Gastroesophageal sphincter (tissue), 3 donors: ENCODE measurements at regions not wholly inside any gene's neighbourhood (a gene's known extent, or its start where the extent isn't known, plus 50 kb on each side); places are given as distances from the start of the nearest gene placed in this dataset.

ENCODE experiments used
- CTCF ChIP-seq, 4 experiments: fragments of 200-600 bp in 2 of 4; fragments of 450-650 bp in 2 of 4; sonication (generic) in 1 of 4; IDR thresholded peaks; one replicate each; pipeline ENCODE4 v1.5.1; 2017 to 2019; ENCODE audit warnings: antibody characterized with exemption in 4 of 4, mild to moderate bottlenecking in 2 of 4, moderate library complexity in 2 of 4
- EP300 ChIP-seq: sonication (generic); formaldehyde crosslinking; IDR thresholded peaks from one replicate; pipeline ENCODE4 v1.6.1; 2017; ENCODE audit warnings: antibody characterized with exemption, mild to moderate bottlenecking
- POLR2A ChIP-seq, 2 donors: fragments of 450-650 bp; IDR thresholded peaks; one replicate each; pipeline ENCODE4 v1.6.1; 2017; ENCODE audit warnings: antibody characterized with exemption in 2 of 2, mild to moderate bottlenecking in 2 of 2, moderate library complexity in 1 of 2
- POLR2AphosphoS5 ChIP-seq: sonication (generic); formaldehyde crosslinking; IDR thresholded peaks from one replicate; pipeline ENCODE4 v1.6.1; 2017; ENCODE audit warnings: antibody characterized with exemption

DNA sequence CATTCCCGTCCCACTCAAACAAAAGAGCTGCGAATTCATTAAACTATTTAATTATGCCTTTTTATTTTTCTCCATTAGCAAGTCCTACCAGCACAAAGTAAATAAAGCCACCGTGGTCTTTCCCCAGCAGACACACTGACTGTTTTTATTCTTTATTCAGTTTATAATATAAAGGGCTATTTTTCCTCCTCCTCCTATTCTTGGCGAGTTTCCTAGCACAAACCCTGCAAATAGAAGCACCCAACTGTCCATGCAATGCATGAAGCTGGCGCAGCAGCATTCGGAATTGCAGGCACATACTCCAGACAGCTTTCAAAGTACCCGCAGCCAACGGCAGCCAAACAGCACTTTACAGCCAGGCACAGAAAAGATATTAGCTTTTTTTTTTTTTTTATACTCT, 583.4 kb upstream of the PSMD7 start:
- no peak for TF ChIP-seq CTCF (IDR thresholded peaks at IDR 0.05)
- TF ChIP-seq POLR2A (IDR thresholded peaks at IDR 0.05): no peak
- no peak for TF ChIP-seq EP300
- no peak for TF ChIP-seq POLR2AphosphoS5
